K562 (cell line): ENCODE measurements at regions not wholly inside any gene's neighbourhood (a gene's known extent, or its start where the extent isn't known, plus 50 kb on each side); places are given as distances from the start of the nearest gene placed in this dataset.

Experiments
- ARNT ChIP-seq, 2 experiments: fragments of 450-650 bp; IDR thresholded peaks; 2 replicates each; pipeline ENCODE4 v1.6.1; 2016; ENCODE audit warnings: mild to moderate bottlenecking in 1 of 2
- CHCHD3 ChIP-seq: fragments of 250-450 bp; sonication (Bioruptor Pico); IDR thresholded peaks from 2 replicates; pipeline ENCODE4 v2.1.2; 2022; ENCODE audit warnings: mild to moderate bottlenecking
- CTCF ChIP-seq, 3 experiments: IDR thresholded peaks in 2 of 3; conservative IDR thresholded peaks in 1 of 3; 2 replicates each; pipeline ENCODE4 v1.5.1; 2011 to 2012; ENCODE audit warnings: low read length in 3 of 3, mild to moderate bottlenecking in 3 of 3, control low read depth in 2 of 3, improper control_type of control experiment in 1 of 3, inconsistent platforms in 1 of 3, low read depth in 1 of 3, mixed read lengths in 1 of 3, moderate library complexity in 1 of 3; ENCODE audit not compliant: insufficient read depth in 2 of 3
- ETV6 ChIP-seq, 3 experiments: fragments of 150-350 bp in 1 of 3; sonication (generic) in 1 of 3; formaldehyde crosslinking in 1 of 3; IDR thresholded peaks; 2 replicates each; pipeline versions ENCODE4 v1.6.1 to v1.8.0; 2014 to 2022; ENCODE audit warnings: borderline replicate concordance in 2 of 3, low read depth in 2 of 3, antibody characterized with exemption in 1 of 3, low read length in 1 of 3, mild to moderate bottlenecking in 1 of 3, missing genetic modification reagents in 1 of 3
- MYNN ChIP-seq, 2 experiments: sonication (generic); formaldehyde crosslinking in 1 of 2; IDR thresholded peaks; 2 replicates each; pipeline versions ENCODE4 v1.5.0 to v1.6.1; 2016 to 2020; ENCODE audit warnings: antibody characterized with exemption in 1 of 2, missing genetic modification reagents in 1 of 2
- NFIC ChIP-seq: fragments of 450-650 bp; IDR thresholded peaks from 2 replicates; pipeline ENCODE4 v1.6.1; 2017; ENCODE audit warnings: mild to moderate bottlenecking, inconsistent platforms
- TAF15 ChIP-seq: fragments of 200-400 bp; formaldehyde crosslinking; IDR thresholded peaks from 2 replicates; pipeline ENCODE4 v1.6.1; 2017; ENCODE audit warnings: mild to moderate bottlenecking, low read depth, low read length, moderate library complexity
- ZNF274 ChIP-seq: IDR thresholded peaks from 2 replicates; pipeline ENCODE4 v1.6.1; 2011; ENCODE audit warnings: low read depth, mild to moderate bottlenecking, low read length, moderate library complexity, borderline replicate concordance
- ZNF57 ChIP-seq: fragments of 450-650 bp; formaldehyde crosslinking; IDR thresholded peaks from 2 replicates; pipeline ENCODE4 v1.4.0; 2020; ENCODE audit warnings: mild to moderate bottlenecking, moderate library complexity

- TF ChIP-seq CTCF (IDR thresholded peaks at IDR 0.05 in 2 of 3, conservative IDR thresholded peaks at IDR 0.05 in 1 of 3; ENCODE audit: insufficient read depth in 2 of 3, low read depth in 1 of 3, low read length in 3 of 3): no peak
- no peak for TF ChIP-seq TAF15
- no peak for TF ChIP-seq ZNF57 (CRISPR knock-in tag)
- TF ChIP-seq CHCHD3 (CRISPR knock-in tag): no peak
- TF ChIP-seq ETV6 (IDR thresholded peaks at IDR 0.05; ENCODE audit: borderline replicate concordance in 1 of 2, low read depth in 2 of 2, low read length in 1 of 2): no peak
- TF ChIP-seq ETV6 (CRISPR knock-in tag; IDR thresholded peaks at IDR 0.05; ENCODE audit: borderline replicate concordance): no peak
- TF ChIP-seq MYNN (IDR thresholded peaks at IDR 0.05): no peak
- TF ChIP-seq MYNN (CRISPR knock-in tag; IDR thresholded peaks at IDR 0.05): no peak
- no peak for TF ChIP-seq ARNT (IDR thresholded peaks at IDR 0.05)
- TF ChIP-seq NFIC: no peak
- no peak for TF ChIP-seq ZNF274
These were observed 350.4 kb upstream of the CLINT1 start for GRCh38 chr5:158209219-158209908.
